Renal cortical epithelial cell (primary cell): ENCODE measurements at regions not wholly inside any gene's neighbourhood (a gene's known extent, or its start where the extent isn't known, plus 50 kb on each side); places are given as distances from the start of the nearest gene placed in this dataset.
"Not testable (repeated sequence)": the region's sequence is repeated elsewhere in the genome, so short reads cannot be mapped to it uniquely, and the experiment has no call there.

Experiments used
- DNase-seq: peaks from one replicate; pipeline ENCODE4 v3.0.0-alpha.2; 2011; ENCODE audit warnings: low read depth

- not testable (repeated sequence) for DNase-seq
Measured at GRCh38 chr1:189331071-189331470, 1146.6 kb downstream of the BRINP3 start.

- DNase-seq: no peak
Measured at GRCh38 chr1:189336115-189337100, 1141.3 kb downstream of the BRINP3 start.

GRCh38 chr1:189349607-189350006 is 1128.1 kb downstream of the BRINP3 start:
- DNase-seq: no peak

GRCh38 chr1:189350983-189351616 is 1126.6 kb downstream of the BRINP3 start:
- no peak for DNase-seq

- no peak for DNase-seq
Measured at GRCh38 chr1:189351960-189352359, 1125.7 kb downstream of the BRINP3 start.

- DNase-seq: no peak
Measured at GRCh38 chr1:189356206-189356605, 1121.5 kb downstream of the BRINP3 start.

- no peak for DNase-seq
Measured at GRCh38 chr1:189357317-189357716, 1120.3 kb downstream of the BRINP3 start.

- DNase-seq: no peak
Measured at GRCh38 chr1:189369612-189370011, 1108.1 kb downstream of the BRINP3 start.

GRCh38 chr1:189374816-189375215 is 1102.8 kb downstream of the BRINP3 start:
- no peak for DNase-seq

GRCh38 chr1:189405419-189405818 is 1072.2 kb downstream of the BRINP3 start:
- no peak for DNase-seq

GRCh38 chr1:189409774-189410173 is 1067.9 kb downstream of the BRINP3 start:
- no peak for DNase-seq

GRCh38 chr1:189424746-189425331 is 1052.8 kb downstream of the BRINP3 start:
- DNase-seq: peak; percentile 10

- DNase-seq: peak; percentile 47
Measured at GRCh38 chr1:189429610-189430009, 1048.1 kb downstream of the BRINP3 start.

- peak; percentile 74 for DNase-seq
Measured at GRCh38 chr1:189431447-189431846, 1046.2 kb downstream of the BRINP3 start.

- DNase-seq: no peak
Measured at GRCh38 chr1:189432753-189433152, 1044.9 kb downstream of the BRINP3 start.

- peak; percentile 85 for DNase-seq
Measured at GRCh38 chr1:189434461-189434860, 1043.2 kb downstream of the BRINP3 start.

- DNase-seq: no peak
Measured at GRCh38 chr1:189435398-189435797, 1042.3 kb downstream of the BRINP3 start.

- peak; percentile 15 for DNase-seq
Measured at GRCh38 chr1:189438808-189439207, 1038.9 kb downstream of the BRINP3 start.

- DNase-seq: no peak
Measured at GRCh38 chr1:189463166-189463565, 1014.5 kb downstream of the BRINP3 start.

- peak; percentile 74 for DNase-seq
Measured at GRCh38 chr1:189496768-189497167, 980.9 kb downstream of the BRINP3 start.

- no peak for DNase-seq
Measured at GRCh38 chr1:189499736-189500135, 977.9 kb downstream of the BRINP3 start.

GRCh38 chr1:189500778-189501177 is 976.9 kb downstream of the BRINP3 start:
- peak; percentile 44 for DNase-seq

GRCh38 chr1:189510827-189511226 is 966.8 kb downstream of the BRINP3 start:
- DNase-seq: no peak
